SK-N-SH (cell line): ENCODE measurements at regions not wholly inside any gene's neighbourhood (a gene's known extent, or its start where the extent isn't known, plus 50 kb on each side); places are given as distances from the start of the nearest gene placed in this dataset.

Experiments
- CTCF ChIA-PET: fragments of 300-600, 350-600 bp; formaldehyde crosslinking; extraction: SDS; loops from one replicate; lab custom pipeline; 2021; lab: Yijun Ruan, JAX
- POLR2A ChIA-PET: fragments of 350-600 bp; sonication (Branson Sonifier 250); formaldehyde crosslinking; extraction: SDS; loops from one replicate; lab custom pipeline; 2020; ENCODE audit warnings: antibody characterized with exemption, inconsistent platforms; lab: Yijun Ruan, JAX
- DNase-seq: peaks from one replicate; pipeline ENCODE4 v3.0.0; 2012
- H2AFZ ChIP-seq: fragments of 200-600 bp; sonication (generic); 2 replicates; pipeline ENCODE4 v1.8.1; 2016; ENCODE audit warnings: antibody characterized with exemption, mild to moderate bottlenecking, low read depth
- H3F3A ChIP-seq: fragments of 200-600 bp; sonication (generic); replicated peaks from 2 replicates; pipeline ENCODE3; 2016; ENCODE audit warnings: antibody characterized with exemption, mild to moderate bottlenecking; ENCODE audit not compliant: insufficient read depth
- H3K27ac ChIP-seq, 2 experiments: fragments of 200-500 bp in 1 of 2; fragments of 200-600 bp in 1 of 2; sonication (Bioruptor generic) in 1 of 2; sonication (generic), shearing (Covaris generic) in 1 of 2; 2 replicates each; pipeline versions ENCODE4 v1.5.1 to v1.6.1; 2014 to 2016; ENCODE audit warnings: low read depth in 2 of 2, inconsistent platforms in 1 of 2, low read length in 1 of 2, mild to moderate bottlenecking in 1 of 2, mixed read lengths in 1 of 2
- H3K27me3 ChIP-seq: fragments of 200-600 bp; sonication (generic), shearing (Covaris generic); 2 replicates; pipeline ENCODE4 v1.6.1; 2016; ENCODE audit warnings: mixed run types; ENCODE audit not compliant: insufficient read depth
- H3K36me3 ChIP-seq, 2 experiments: fragments of 200-500 bp in 1 of 2; fragments of 200-600 bp in 1 of 2; sonication (Bioruptor generic) in 1 of 2; sonication (generic) in 1 of 2; replicated peaks in 1 of 2; 2 replicates each; pipeline versions ENCODE3 to v1.5.1; 2014 to 2016; ENCODE audit warnings: low read length in 1 of 2, mild to moderate bottlenecking in 1 of 2; ENCODE audit not compliant: insufficient read depth in 2 of 2, control insufficient read depth in 1 of 2
- H3K4me1 ChIP-seq, 2 experiments: fragments of 200-500 bp in 1 of 2; fragments of 200-600 bp in 1 of 2; sonication (Bioruptor generic) in 1 of 2; sonication (generic), shearing (Covaris generic) in 1 of 2; 2 replicates each; pipeline versions ENCODE4 v1.5.1 to v1.6.1; 2014 to 2016; ENCODE audit warnings: low read depth in 1 of 2, low read length in 1 of 2, mixed run types in 1 of 2; ENCODE audit not compliant: insufficient read depth in 2 of 2, control insufficient read depth in 1 of 2
- H3K4me2 ChIP-seq: fragments of 200-600 bp; sonication (generic), shearing (Covaris generic); 2 replicates; pipeline ENCODE4 v1.6.1; 2017; ENCODE audit warnings: mixed run types
- H3K4me3 ChIP-seq, 2 experiments: fragments of 200-500 bp in 1 of 2; fragments of 200-600 bp in 1 of 2; sonication (Bioruptor generic) in 1 of 2; sonication (generic), shearing (Covaris generic) in 1 of 2; 2 replicates each; pipeline versions ENCODE4 v1.5.1 to v1.8.1; 2014 to 2016; ENCODE audit warnings: low read depth in 2 of 2, inconsistent platforms in 1 of 2, low read length in 1 of 2, mild to moderate bottlenecking in 1 of 2, mixed read lengths in 1 of 2, moderate library complexity in 1 of 2
- H3K79me2 ChIP-seq: fragments of 200-600 bp; sonication (generic); 2 replicates; pipeline ENCODE4 v1.8.1; 2017; ENCODE audit warnings: mild to moderate bottlenecking; ENCODE audit not compliant: insufficient read depth
- H3K9ac ChIP-seq: fragments of 200-600 bp; sonication (generic); 2 replicates; pipeline ENCODE4 v1.6.1; 2017; ENCODE audit warnings: mixed run types
- H3K9me2 ChIP-seq: fragments of 200-600 bp; sonication (generic); 2 replicates; pipeline ENCODE4 v1.6.1; 2017; ENCODE audit warnings: mixed run types
- H3K9me3 ChIP-seq: fragments of 200-600 bp; sonication (generic); 2 replicates; pipeline ENCODE4 v1.6.1; 2017; ENCODE audit warnings: mixed run types, mild to moderate bottlenecking, moderate library complexity
- H4K20me1 ChIP-seq: fragments of 200-600 bp; sonication (generic); 2 replicates; pipeline ENCODE4 v1.6.1; 2017; ENCODE audit warnings: mild to moderate bottlenecking, mixed run types; ENCODE audit not compliant: insufficient read depth
- ELF1 ChIP-seq: IDR thresholded peaks from 2 replicates; pipeline ENCODE4 v1.4.0; 2012
- FOXJ3 ChIP-seq: sonication (generic); formaldehyde crosslinking; IDR thresholded peaks from 2 replicates; pipeline ENCODE4 v1.5.1; 2020; ENCODE audit warnings: mild to moderate bottlenecking, missing genetic modification reagents
- GABPA ChIP-seq: IDR thresholded peaks from 2 replicates; pipeline ENCODE4 v1.4.0; 2012; ENCODE audit warnings: low read depth, mild to moderate bottlenecking
- MEF2A ChIP-seq: IDR thresholded peaks from 2 replicates; pipeline ENCODE4 v1.4.0; 2012; ENCODE audit warnings: low read depth, borderline replicate concordance
- POLR2AphosphoS5 ChIP-seq: IDR thresholded peaks from 2 replicates; pipeline ENCODE4 v1.6.1; 2012; ENCODE audit warnings: low read depth, low read length
- RAD21 ChIP-seq: IDR thresholded peaks from 2 replicates; pipeline ENCODE4 v1.6.1; 2012; ENCODE audit warnings: mild to moderate bottlenecking, low read length
- RFX5 ChIP-seq: IDR thresholded peaks from 2 replicates; pipeline ENCODE4 v1.6.1; 2012; ENCODE audit warnings: mild to moderate bottlenecking, improper control_type of control experiment, low read length
- SIN3A ChIP-seq: IDR thresholded peaks from 2 replicates; pipeline ENCODE4 v1.6.1; 2012; ENCODE audit warnings: low read depth, mild to moderate bottlenecking, low read length, moderate library complexity, borderline replicate concordance
- TAF1 ChIP-seq: IDR thresholded peaks from 2 replicates; pipeline ENCODE4 v1.6.1; 2012; ENCODE audit warnings: low read depth, mild to moderate bottlenecking, low read length, moderate library complexity, borderline replicate concordance
- WGBS: methylation state at CpG from one replicate; pipeline ENCODE4 v1.1.6; 2017; ENCODE audit warnings: low lambda C conversion rate; 5-methylcytosine and 5-hydroxymethylcytosine counted together
- TF ChIP-seq, protein P1 (sequence below): IDR thresholded peaks from 2 replicates; pipeline ENCODE4 v1.4.0; 2012; ENCODE audit warnings: low read depth
- TF ChIP-seq, protein P2 (sequence below): IDR thresholded peaks from 2 replicates; pipeline ENCODE4; 2012
- TF ChIP-seq, protein P3 (sequence below): IDR thresholded peaks from 2 replicates; pipeline ENCODE4 v1.6.1; 2012; ENCODE audit warnings: mild to moderate bottlenecking, low read depth, low read length, moderate library complexity
- TF ChIP-seq, protein P4 (sequence below): fragments of 150-350 bp; IDR thresholded peaks from 2 replicates; pipeline ENCODE4 v1.6.1; 2016; ENCODE audit warnings: mild to moderate bottlenecking, low read depth, low read length
- TF ChIP-seq, protein P5 (sequence below): fragments of 150-350 bp; IDR thresholded peaks from 2 replicates; pipeline ENCODE4 v1.6.1; 2017; ENCODE audit warnings: antibody characterized with exemption, low read length, low read depth, borderline replicate concordance

DNA sequence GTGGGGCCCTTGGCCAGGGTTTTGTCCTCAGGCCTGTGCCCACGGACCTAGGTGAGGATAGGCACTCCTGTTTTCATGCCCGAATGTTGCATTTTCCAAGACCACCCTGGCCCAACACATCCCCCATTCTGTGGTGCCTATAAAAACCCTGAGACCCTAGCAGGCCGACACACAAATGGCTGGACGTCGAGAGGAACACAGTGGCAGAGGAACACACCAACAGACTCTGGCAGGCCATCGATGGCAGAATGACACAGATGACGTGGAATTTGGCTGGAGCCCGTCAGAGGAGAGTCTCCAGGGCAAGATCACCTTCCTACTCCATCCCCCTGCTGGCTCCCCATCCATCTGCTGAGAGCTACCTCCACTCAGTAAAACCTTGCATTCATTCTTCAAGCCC lies 898.8 kb downstream of the ANKRD7 start:
- TF ChIP-seq, protein P1, sequence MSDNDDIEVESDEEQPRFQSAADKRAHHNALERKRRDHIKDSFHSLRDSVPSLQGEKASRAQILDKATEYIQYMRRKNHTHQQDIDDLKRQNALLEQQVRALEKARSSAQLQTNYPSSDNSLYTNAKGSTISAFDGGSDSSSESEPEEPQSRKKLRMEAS, result no peak
- no peak for TF ChIP-seq POLR2AphosphoS5
- no peak for TF ChIP-seq RAD21
- no peak for TF ChIP-seq RFX5
- Histone ChIP-seq H2AFZ (no peak overlapping the region), H3K27me3 (no peaks in the 10 kb centered on the region), H3K9ac (no peak overlapping the region), H4K20me1 (no peaks in the 10 kb centered on the region), H3F3A (no peaks in the 10 kb centered on the region), H3K36me3 (no peaks in the 10 kb centered on the region), H3K4me2 (no peak overlapping the region), H3K9me2 (no peaks in the 10 kb centered on the region), H3K27ac (no peak overlapping the region), H3K4me3 (no peak overlapping the region), H3K4me1 (no peaks in the 10 kb centered on the region), H3K79me2 (no peaks in the 10 kb centered on the region), H3K9me3 (no peaks in the 10 kb centered on the region)
- CTCF ChIA-PET, result interaction anchor here (1.0 kb wide), 1 partner anchor 74 kb away, joined by 3 read pairs; no protein-coding TSS in a partner anchor
- DNase-seq, result no peak
- 30% methylated on average over 8 of the region's 8 CpGs for WGBS
- POLR2A ChIA-PET, result no interaction called here

DNA sequence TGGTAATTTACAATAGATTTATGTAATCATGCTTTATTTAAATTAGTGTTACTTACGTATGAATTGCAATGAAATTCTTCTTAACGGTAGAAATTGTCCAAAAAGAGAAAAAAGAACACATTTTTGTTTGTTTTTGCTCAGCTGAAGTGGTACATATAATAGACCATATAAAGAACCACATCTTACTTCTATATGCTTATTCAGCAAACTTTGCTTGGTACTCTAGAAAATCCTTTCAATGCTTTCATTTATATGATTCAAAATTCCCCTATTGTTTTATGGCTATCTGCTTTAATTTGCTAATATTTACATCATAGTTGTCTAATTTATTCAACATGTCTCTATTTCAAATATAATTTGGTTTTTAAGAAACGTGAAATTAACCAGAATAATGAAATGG lies 903.2 kb downstream of the ANKRD7 start:
- H3K9me3 ChIP-seq, result no peaks in the 10 kb centered on the region
- H3K4me3 ChIP-seq, result no peak overlapping the region
- POLR2A ChIA-PET, result no interaction called here
- CTCF ChIA-PET, result no interaction called here
- H3K79me2 ChIP-seq, result no peaks in the 10 kb centered on the region
- H3K9ac ChIP-seq, result no peak overlapping the region
- WGBS, result 17% methylated on average over 3 of the region's 3 CpGs
- H3K4me1 ChIP-seq, result no peaks in the 10 kb centered on the region
- no peaks in the 10 kb centered on the region for H3F3A ChIP-seq
- TF ChIP-seq ELF1, result no peak
- TF ChIP-seq, protein P2, sequence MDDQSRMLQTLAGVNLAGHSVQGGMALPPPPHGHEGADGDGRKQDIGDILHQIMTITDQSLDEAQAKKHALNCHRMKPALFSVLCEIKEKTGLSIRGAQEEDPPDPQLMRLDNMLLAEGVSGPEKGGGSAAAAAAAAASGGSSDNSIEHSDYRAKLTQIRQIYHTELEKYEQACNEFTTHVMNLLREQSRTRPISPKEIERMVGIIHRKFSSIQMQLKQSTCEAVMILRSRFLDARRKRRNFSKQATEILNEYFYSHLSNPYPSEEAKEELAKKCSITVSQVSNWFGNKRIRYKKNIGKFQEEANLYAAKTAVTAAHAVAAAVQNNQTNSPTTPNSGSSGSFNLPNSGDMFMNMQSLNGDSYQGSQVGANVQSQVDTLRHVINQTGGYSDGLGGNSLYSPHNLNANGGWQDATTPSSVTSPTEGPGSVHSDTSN, result no peak
- no peak for TF ChIP-seq TAF1
- TF ChIP-seq, protein P3, sequence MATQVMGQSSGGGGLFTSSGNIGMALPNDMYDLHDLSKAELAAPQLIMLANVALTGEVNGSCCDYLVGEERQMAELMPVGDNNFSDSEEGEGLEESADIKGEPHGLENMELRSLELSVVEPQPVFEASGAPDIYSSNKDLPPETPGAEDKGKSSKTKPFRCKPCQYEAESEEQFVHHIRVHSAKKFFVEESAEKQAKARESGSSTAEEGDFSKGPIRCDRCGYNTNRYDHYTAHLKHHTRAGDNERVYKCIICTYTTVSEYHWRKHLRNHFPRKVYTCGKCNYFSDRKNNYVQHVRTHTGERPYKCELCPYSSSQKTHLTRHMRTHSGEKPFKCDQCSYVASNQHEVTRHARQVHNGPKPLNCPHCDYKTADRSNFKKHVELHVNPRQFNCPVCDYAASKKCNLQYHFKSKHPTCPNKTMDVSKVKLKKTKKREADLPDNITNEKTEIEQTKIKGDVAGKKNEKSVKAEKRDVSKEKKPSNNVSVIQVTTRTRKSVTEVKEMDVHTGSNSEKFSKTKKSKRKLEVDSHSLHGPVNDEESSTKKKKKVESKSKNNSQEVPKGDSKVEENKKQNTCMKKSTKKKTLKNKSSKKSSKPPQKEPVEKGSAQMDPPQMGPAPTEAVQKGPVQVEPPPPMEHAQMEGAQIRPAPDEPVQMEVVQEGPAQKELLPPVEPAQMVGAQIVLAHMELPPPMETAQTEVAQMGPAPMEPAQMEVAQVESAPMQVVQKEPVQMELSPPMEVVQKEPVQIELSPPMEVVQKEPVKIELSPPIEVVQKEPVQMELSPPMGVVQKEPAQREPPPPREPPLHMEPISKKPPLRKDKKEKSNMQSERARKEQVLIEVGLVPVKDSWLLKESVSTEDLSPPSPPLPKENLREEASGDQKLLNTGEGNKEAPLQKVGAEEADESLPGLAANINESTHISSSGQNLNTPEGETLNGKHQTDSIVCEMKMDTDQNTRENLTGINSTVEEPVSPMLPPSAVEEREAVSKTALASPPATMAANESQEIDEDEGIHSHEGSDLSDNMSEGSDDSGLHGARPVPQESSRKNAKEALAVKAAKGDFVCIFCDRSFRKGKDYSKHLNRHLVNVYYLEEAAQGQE, result no peak
- TF ChIP-seq, protein P4, sequence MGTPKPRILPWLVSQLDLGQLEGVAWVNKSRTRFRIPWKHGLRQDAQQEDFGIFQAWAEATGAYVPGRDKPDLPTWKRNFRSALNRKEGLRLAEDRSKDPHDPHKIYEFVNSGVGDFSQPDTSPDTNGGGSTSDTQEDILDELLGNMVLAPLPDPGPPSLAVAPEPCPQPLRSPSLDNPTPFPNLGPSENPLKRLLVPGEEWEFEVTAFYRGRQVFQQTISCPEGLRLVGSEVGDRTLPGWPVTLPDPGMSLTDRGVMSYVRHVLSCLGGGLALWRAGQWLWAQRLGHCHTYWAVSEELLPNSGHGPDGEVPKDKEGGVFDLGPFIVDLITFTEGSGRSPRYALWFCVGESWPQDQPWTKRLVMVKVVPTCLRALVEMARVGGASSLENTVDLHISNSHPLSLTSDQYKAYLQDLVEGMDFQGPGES, result no peak
- TF ChIP-seq POLR2AphosphoS5, result no peak
- TF ChIP-seq, protein P5, sequence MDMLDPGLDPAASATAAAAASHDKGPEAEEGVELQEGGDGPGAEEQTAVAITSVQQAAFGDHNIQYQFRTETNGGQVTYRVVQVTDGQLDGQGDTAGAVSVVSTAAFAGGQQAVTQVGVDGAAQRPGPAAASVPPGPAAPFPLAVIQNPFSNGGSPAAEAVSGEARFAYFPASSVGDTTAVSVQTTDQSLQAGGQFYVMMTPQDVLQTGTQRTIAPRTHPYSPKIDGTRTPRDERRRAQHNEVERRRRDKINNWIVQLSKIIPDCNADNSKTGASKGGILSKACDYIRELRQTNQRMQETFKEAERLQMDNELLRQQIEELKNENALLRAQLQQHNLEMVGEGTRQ, result no peak
- no peak for TF ChIP-seq SIN3A
- TF ChIP-seq MEF2A, result no peak
- TF ChIP-seq FOXJ3, result no peak
- TF ChIP-seq GABPA, result no peak
- H3K9me2 ChIP-seq, result no peaks in the 10 kb centered on the region
- no peaks in the 10 kb centered on the region for H4K20me1 ChIP-seq
- H3K36me3 ChIP-seq, result no peaks in the 10 kb centered on the region
- no peak overlapping the region for H3K4me2 ChIP-seq
- DNase-seq, result no peak
- no peak overlapping the region for H2AFZ ChIP-seq
- no peak overlapping the region for H3K27ac ChIP-seq
- no peaks in the 10 kb centered on the region for H3K27me3 ChIP-seq
